ENCODE measurements at regions not wholly inside any gene's neighbourhood (a gene's known extent, or its start where the extent isn't known, plus 50 kb on each side); places are given as distances from the start of the nearest gene placed in this dataset.

GRCh38 chr12:67595365-67595764 is 53.2 kb upstream of the DYRK2 start:
- TF ChIP-seq, protein P1, sequence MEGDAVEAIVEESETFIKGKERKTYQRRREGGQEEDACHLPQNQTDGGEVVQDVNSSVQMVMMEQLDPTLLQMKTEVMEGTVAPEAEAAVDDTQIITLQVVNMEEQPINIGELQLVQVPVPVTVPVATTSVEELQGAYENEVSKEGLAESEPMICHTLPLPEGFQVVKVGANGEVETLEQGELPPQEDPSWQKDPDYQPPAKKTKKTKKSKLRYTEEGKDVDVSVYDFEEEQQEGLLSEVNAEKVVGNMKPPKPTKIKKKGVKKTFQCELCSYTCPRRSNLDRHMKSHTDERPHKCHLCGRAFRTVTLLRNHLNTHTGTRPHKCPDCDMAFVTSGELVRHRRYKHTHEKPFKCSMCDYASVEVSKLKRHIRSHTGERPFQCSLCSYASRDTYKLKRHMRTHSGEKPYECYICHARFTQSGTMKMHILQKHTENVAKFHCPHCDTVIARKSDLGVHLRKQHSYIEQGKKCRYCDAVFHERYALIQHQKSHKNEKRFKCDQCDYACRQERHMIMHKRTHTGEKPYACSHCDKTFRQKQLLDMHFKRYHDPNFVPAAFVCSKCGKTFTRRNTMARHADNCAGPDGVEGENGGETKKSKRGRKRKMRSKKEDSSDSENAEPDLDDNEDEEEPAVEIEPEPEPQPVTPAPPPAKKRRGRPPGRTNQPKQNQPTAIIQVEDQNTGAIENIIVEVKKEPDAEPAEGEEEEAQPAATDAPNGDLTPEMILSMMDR (IDR thresholded peaks at IDR 0.05; ENCODE audit: low read length), result no peak
- TF ChIP-seq EZH2 (IDR thresholded peaks at IDR 0.05; ENCODE audit: borderline replicate concordance, low read length), result no peak
